GM12891 (cell line): ENCODE measurements at regions not wholly inside any gene's neighbourhood (a gene's known extent, or its start where the extent isn't known, plus 50 kb on each side); places are given as distances from the start of the nearest gene placed in this dataset.
"Not testable (repeated sequence)": the region's sequence is repeated elsewhere in the genome, so short reads cannot be mapped to it uniquely, and the experiment has no call there.

ENCODE experiments used
- DNase-seq: peaks from one replicate; pipeline ENCODE4 v3.0.0; 2011; ENCODE audit warnings: low spot score; ENCODE audit not compliant: insufficient read length
- FAIRE-seq: peaks from 2 replicates; lab custom pipeline; 2011; peaks lifted over from hg19 to GRCh38; lab: Jason Lieb, UNC
- PAX5 ChIP-seq: IDR thresholded peaks from 2 replicates; pipeline ENCODE4 v1.6.1; 2011; ENCODE audit warnings: low read length, moderate library complexity, mild to moderate bottlenecking; ENCODE audit not compliant: insufficient read depth, severe bottlenecking
- POLR2A ChIP-seq: IDR thresholded peaks from 2 replicates; pipeline ENCODE4 v1.6.1; 2011; ENCODE audit warnings: low read depth, low read length, control low read depth
- POLR2AphosphoS5 ChIP-seq: IDR thresholded peaks from 2 replicates; pipeline ENCODE4 v1.6.1; 2011; ENCODE audit warnings: low read depth, low read length, control low read depth
- POU2F2 ChIP-seq: IDR thresholded peaks from 2 replicates; pipeline ENCODE4 v1.6.1; 2011; ENCODE audit warnings: low read depth, mild to moderate bottlenecking, control low read depth, low read length, moderate library complexity
- SPI1 ChIP-seq: IDR thresholded peaks from 2 replicates; pipeline ENCODE4 v1.6.1; 2011; ENCODE audit warnings: low read depth, low read length, control low read depth
- TAF1 ChIP-seq: IDR thresholded peaks from 2 replicates; pipeline ENCODE4 v1.6.1; 2011; ENCODE audit warnings: low read depth, low read length, control low read depth

GRCh38 chr11:56846631-56847576, 98.4 kb upstream of the OR9G4 start:
- no peak for TF ChIP-seq SPI1
- no peak for TF ChIP-seq PAX5
- TF ChIP-seq TAF1: no peak
- TF ChIP-seq POLR2AphosphoS5: no peak
- TF ChIP-seq POLR2A: no peak
- no peak for DNase-seq

GRCh38 chr11:56845121-56845732, 96.7 kb upstream of the OR9G4 start:
- no peak for FAIRE-seq
- TF ChIP-seq POLR2AphosphoS5 (no peak), SPI1 (no peak), POLR2A (no peak), TAF1 (no peak)
- DNase-seq: no peak

More at GRCh38 chr11:56846631-56847576, 98.4 kb upstream of the OR9G4 start:
- FAIRE-seq: no peak

GRCh38 chr11:56843816-56844215, 95.3 kb upstream of the OR9G4 start:
- FAIRE-seq (no peak), DNase-seq (no peak)
- TF ChIP-seq PAX5 (no peak), POU2F2 (no peak), POLR2A (no peak), POLR2AphosphoS5 (no peak), TAF1 (no peak), SPI1 (no peak)

- FAIRE-seq (no peak), DNase-seq (no peak)
- no peak for TF ChIP-seq TAF1
- no peak for TF ChIP-seq PAX5
Observed at GRCh38 chr11:56842814-56843794, 94.6 kb upstream of the OR9G4 start.

GRCh38 chr11:56841210-56841810, 92.8 kb upstream of the OR9G4 start:
- DNase-seq (peak; percentile 8), FAIRE-seq (peak; percentile 66)
- TF ChIP-seq SPI1 (no peak), POLR2AphosphoS5 (no peak), POU2F2 (no peak), POLR2A (no peak), PAX5 (no peak), TAF1 (no peak)

GRCh38 chr11:56827357-56827756, 78.9 kb upstream of the OR9G4 start:
- not testable (repeated sequence) for FAIRE-seq, DNase-seq

GRCh38 chr11:56819916-56820315, 71.4 kb upstream of the OR9G4 start:
- no peak for TF ChIP-seq POLR2AphosphoS5
- no peak for TF ChIP-seq TAF1
- TF ChIP-seq PAX5: no peak
- no peak for TF ChIP-seq SPI1
- TF ChIP-seq POU2F2: no peak
- no peak for TF ChIP-seq POLR2A

GRCh38 chr11:56817661-56818060, 69.2 kb upstream of the OR9G4 start:
- TF ChIP-seq PAX5 (no peak), SPI1 (no peak), POLR2A (no peak), POLR2AphosphoS5 (no peak), TAF1 (no peak), POU2F2 (no peak)
- DNase-seq (no peak), FAIRE-seq (no peak)

More at GRCh38 chr11:56819916-56820315, 71.4 kb upstream of the OR9G4 start:
- no peak for FAIRE-seq
- DNase-seq: no peak

GRCh38 chr11:56816259-56816658, 67.8 kb upstream of the OR9G4 start:
- FAIRE-seq: no peak
- no peak for DNase-seq
- TF ChIP-seq POLR2AphosphoS5 (no peak), SPI1 (no peak), TAF1 (no peak), POU2F2 (no peak)

GRCh38 chr11:56808326-56808725, 59.8 kb upstream of the OR9G4 start:
- DNase-seq (no peak), FAIRE-seq (no peak)
- no peak for TF ChIP-seq PAX5
- TF ChIP-seq POU2F2: no peak
- TF ChIP-seq SPI1: no peak
- no peak for TF ChIP-seq POLR2AphosphoS5
- TF ChIP-seq POLR2A: no peak
- no peak for TF ChIP-seq TAF1
